HG02943 (cell line): ENCODE measurements at regions not wholly inside any gene's neighbourhood (a gene's known extent, or its start where the extent isn't known, plus 50 kb on each side); places are given as distances from the start of the nearest gene placed in this dataset.

Source experiments
- ATAC-seq: cut with Tn5 transposase; IDR thresholded peaks from one replicate; pipeline ENCODE4 v1.9.1; 2021; ENCODE audit warnings: mild to moderate bottlenecking, low read depth, moderate library complexity; ENCODE audit not compliant: unreplicated experiment

DNA sequence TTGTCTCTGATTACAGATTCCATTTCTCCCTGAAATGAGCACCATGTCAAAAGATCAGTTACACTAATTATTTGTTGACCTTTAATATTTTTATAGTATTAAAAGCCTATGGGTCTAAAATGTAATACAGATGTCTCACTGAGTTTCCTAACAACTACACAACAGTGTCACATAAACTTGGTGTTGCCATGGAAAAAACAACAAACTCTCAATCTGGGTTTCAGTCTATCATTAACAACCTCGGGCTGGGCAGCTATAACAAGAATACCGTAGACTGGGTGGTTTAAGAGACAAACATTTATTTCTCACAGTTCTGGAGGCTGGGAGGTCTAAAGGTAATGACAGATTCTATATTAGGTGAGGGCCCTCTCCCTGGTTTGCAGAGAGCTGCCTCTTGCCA is 407.1 kb downstream of the HNRNPD start:
- ATAC-seq: no peak

DNA sequence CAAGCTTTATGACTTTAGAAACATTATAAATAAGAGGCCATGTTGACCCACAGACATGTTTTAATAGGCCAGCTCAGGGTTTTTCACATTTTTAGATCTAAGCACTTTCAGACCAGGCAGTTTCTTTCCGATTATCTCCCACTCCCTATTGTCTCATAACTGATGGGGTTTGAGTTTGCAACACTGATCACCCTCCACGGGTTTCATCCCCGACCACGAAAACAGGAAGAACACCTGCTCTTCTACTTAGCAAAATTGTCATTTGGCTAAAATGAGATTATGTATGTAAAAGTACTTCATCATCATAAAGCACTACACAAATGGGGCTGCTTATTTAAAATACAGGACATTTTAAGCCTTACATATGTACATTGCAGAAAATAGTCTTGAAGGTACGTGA is 407.9 kb downstream of the HNRNPD start:
- ATAC-seq: no peak

DNA sequence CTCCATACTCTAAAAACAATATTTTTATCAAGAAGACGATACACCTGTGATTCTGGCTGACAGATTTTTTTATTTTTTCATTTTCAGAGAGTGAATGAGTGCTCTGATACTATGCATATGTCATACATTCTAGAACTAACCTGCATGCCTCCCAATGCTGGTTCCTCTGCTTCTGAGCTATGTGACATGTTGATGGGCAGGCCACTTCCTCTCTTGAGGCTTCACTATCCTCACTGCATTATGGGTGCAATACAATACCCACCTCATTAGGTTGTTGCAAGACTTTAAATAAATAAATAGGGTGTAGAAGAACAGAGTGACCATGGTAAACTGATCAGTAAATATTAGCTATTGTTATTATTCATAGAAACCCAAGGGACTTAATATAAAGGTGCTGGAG is 408.3 kb downstream of the HNRNPD start:
- ATAC-seq: no peak

DNA sequence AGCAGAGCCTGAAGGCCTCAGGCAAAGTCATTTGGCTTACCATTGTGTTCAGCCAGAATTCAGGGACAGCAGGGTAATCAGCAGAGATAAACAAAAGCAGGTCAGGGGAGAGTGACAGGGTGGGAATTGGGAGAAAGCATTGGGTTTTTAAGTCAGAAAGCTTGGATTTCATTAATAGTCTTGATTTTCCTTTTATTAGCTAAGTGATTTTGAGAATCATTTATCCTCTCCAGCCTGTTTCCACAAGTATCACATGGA is 410.1 kb downstream of the HNRNPD start:
- no peak for ATAC-seq

DNA sequence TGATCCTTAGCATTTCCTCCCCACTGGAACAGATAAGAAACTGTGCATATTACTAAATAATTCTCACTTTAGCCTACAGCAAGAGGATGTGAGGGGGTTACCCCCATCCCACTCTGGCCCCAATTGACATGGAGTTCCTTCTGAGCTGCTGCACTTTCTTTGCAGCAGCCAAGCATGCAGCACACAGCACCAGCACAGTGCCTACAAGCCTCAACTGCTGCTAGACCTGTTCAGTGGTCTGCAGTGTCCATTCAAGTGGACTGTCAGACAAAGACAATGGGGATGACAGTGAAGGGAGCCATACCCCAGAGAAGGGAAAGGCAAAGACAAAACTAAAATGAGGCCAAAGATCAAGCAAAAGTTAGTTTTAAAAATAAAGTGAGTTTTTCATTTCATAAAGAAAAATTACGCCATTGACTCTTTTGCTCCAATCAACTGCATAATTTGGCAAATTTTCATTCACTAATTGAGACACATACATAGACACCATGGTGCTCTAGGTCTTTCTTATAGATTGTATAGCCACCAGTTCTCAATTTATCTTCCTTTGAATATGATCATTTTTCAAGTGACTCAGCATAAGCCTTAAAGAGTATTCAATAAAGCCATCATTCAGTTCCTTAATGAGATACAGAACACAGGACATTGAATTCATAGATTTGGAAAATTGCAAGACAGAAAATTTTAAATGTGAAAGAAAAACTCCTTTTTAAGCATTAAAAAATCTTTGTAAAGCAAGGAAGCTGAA is 410.6 kb downstream of the HNRNPD start:
- no peak for ATAC-seq

DNA sequence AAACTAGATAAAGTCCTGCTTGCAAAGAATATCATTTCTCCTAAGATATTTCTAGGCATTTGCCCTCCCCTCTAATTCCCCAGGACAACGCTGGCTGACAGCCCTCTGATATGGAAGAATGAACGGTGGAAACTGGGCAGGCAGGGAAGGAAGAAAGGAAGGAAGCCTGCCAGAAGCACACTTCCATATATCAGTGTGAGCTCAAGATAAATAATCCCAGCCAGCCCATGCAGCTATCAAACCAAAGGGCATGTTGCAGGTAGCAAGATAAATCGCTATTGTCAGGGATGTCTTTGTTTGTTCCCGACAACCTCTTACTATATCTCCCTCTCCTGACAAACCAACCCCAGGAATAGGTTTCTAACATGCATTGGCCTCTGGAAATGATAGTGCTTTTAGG is 412.8 kb downstream of the HNRNPD start:
- ATAC-seq: no peak

DNA sequence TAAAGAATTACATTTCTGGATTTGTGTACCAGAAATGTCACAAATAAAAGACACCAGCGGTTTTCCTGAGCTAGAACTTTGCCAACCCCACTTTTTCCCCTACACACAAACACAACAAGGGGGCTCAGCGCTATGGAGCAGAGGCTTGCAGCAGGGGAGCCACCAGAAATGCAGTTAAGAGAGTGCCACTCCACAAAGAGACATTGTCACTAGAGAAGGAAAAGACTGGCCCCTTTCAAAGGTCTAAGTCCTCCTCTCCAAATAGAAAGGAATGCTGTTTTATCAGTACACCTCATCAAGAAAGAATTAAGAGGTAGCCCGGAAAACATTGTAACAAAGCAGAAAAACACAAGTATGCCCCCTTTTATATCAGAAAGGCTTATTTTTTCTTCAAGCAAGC is 419.5 kb downstream of the HNRNPD start:
- no peak for ATAC-seq

DNA sequence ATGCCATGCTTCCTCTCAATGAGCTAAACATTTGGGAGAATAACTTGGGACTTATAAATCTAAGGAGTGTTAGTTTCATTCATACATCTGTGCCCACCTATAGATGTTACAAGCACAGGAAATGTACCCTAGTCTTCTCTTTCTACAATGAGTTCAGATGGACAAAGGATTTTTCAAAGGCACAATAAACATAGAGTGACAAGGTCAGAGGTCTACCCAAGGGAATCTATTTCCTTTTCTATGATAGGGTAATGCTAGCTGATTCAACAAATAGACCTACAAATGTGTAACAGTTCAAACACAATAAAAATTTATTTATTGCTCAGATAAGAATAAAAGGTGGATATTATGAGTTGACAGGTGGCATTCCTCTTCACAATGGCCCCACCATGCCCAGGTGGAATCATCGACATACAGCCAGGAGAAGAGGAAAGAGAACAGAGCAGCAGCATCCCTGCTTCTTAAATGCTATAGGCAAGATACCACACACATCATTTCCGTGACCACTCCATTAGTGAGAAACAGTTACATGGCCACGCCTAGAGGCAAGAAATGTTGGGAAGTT is 421.8 kb downstream of the HNRNPD start:
- no peak for ATAC-seq

DNA sequence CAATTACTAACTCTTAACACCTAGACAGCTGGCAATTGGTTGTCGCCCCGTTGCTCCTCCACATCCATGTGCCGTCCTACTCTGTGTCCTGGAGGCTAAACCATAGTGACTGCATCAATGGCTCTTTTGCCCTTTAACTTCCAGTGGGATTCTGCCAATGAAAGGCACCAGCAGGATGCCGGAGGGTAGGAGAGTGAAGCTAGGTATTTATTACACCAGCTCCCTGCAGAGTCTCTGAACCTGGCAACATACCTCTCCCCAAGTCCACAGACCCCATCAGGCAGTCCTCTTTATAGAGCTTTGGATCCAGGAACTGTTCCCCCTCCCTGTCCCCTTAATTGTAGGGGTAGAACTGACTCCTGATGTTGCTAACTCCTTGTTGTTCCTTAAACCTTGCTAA is 426.8 kb downstream of the HNRNPD start:
- ATAC-seq: no peak

DNA sequence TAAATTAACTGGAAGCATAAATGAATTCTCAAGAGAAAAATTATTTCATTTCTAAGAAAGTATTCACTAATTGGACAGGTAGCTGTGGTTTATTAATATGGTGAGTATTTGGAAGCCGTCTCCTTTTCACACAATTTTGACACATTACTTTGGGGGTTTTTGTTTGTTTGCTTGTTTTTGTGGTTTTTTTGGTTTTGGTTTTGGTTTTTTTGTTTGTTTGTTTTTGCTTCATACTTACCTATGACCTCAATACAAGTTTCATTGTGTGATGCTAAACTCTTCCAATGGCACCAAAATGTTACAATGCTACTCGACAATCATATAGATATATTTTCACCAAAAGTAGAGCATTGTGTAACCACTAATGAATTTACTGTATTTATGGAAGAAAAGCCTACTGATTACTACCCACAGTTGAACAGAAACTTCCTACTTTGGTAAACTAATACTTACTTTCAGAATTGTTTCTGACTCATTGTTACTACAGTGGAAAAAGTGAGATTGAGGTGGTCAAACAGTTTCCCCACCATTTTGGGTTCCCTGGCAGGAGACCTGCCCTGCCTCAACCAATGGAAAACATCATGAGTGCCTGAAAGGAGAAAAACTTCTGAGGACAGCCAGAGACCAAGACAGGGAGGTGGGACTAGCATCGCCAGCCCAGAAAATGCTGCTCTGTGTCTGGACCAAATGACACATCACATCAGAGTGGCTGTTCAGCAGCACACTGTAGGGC is 443.1 kb downstream of the HNRNPD start:
- ATAC-seq: no peak

DNA sequence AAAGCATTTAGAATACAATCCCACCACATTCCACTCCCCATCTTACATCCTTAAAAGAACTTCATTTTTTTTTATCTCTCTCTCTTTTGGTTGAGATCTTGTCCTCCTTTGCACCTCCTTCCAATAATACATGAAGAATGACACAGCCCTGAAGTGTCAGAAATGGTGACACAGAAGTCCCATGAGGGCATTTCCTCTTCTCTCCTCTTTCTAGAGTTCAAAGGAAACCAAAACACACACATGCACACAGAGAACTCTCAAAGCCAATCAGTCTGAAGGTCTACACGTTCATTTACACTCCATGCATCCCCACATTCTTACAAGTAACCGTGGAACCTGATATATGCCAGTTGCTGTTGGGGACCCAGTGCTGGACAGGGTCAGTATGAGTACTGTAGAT is 450.7 kb downstream of the HNRNPD start:
- no peak for ATAC-seq

DNA sequence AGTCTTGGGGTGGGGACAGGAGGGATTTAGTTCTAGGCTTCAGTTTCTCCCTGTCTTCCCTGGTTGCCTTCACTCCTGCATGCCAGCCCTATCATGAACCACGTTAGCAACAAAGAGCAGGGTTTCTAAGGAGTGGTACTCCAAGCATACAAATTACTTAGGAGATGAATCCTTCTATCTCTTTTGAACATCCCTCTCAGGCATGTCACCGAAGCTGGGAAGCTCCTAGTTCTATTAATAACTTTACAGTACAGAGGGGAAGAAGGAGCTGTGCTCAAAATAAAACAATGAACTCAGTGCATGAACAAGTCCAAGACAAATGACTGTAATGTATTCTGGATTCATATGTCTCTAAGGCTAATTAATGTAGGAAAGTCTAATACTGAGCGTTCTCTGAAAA is 450.6 kb upstream of the RASGEF1B start:
- ATAC-seq: no peak

DNA sequence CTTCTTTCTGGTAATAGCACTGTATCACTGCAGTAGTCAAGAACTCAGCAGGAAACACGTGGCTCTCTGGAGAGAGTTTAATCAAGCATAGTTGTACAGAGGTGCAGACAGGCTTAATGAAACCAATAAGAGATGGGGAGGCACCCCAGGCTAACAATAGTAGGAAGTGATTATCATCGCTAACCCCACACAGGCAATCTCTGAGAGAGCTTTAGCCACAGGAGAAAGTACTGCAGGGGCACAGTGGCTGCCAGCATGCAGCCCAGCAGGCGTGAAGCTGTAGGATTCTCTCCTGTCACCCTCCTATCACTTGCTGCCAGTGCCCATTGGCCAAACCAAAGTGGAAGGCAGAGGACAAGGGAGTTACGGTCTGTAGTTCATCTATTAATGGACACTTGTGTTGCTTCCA is 450.0 kb upstream of the RASGEF1B start:
- no peak for ATAC-seq

DNA sequence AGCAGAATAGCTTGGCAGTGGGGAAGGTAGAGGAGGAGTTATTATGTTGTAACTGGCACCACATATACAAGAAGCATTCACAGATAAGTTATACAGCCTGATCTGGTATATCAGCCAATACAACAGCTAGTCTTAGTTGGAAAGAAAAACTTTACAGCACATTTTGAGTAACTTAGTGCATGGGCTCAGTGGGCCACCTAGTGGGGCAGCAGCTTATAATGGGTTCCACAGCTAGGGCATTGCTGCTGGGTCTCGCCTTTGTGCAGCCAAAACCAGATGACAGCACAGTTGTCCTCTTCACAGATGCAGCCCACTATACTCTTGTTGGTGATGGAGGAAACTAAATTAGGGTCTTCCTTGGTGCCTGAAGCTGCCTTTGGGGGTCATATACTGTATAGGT is 448.1 kb upstream of the RASGEF1B start:
- ATAC-seq: no peak

DNA sequence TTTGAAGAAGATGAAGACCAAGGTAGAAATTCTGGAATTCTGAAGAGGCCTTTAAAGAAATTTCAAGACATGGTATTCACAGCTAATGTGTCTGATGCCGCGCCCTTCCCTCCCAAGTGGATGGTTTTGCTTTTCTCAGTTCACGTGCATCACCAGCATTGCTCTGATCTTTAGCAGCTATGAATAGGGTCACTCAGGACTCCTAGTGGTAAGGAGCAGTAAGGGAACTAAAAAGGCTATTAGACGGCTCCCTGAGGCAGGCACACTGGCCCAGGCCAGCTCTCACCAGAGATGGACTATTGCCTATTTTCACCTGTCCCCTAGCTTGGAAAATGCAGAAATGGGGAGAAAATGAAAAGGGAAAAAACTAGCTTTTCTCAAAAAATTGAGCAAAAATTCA is 447.5 kb upstream of the RASGEF1B start:
- ATAC-seq: no peak

DNA sequence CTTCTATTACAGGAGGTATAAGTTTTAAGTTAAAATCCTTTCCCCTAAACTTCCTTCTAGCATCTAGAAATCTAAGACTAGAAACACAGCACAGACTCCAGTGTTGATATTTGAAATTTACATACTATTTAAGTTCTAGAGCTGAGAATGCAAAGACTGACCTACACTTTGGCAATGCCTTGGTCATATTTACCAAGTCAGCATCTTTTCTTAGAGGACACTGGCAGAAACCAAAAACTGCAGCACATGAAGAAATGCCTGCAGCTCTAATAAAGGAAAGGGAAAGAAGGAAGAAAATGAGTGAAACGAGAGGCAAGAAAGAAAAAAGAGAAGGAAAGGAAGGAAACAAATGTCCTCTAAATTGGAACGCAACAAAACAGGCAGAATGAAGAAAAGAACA is 443.7 kb upstream of the RASGEF1B start:
- no peak for ATAC-seq

DNA sequence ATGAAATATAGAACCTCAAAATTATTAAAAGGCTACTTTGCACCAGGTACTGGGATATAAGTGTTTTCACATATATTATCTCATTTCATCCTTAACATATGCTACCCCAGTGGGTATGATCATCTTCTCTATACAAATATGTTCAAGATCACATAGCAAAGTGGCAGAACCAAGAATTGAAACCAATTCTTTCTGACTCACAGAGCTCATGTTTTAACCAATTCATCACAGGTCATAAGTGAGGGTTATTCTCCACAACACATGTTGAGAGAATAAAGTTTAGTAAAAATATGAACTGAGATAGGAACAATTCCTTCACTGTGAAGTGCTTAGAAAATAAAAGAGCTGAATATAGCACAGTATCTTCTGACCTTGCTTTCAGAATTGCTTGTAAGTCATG is 442.9 kb upstream of the RASGEF1B start:
- no peak for ATAC-seq

DNA sequence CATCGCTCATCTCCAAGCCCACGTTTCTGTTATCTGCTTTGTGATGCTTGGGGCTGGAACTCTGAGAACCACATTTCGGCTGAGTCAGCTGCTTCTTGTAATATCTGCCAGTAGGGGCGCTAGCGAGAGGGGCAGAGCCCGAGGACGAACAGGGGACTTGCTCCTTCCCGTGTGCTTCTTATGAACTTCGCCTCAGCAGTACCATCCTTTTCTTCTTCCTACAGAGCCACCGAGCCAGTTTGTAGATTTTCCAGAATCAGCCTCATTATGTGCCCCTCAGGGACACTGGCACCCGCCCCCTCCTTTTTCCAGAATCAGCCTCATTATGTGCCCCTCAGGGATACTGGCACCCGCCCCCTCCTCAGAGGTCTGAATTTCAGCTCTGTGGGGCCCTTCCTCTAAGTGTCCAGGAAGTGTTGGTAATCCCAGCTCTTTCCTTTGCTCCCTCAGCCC is 441.7 kb upstream of the RASGEF1B start:
- peak; percentile 71 for ATAC-seq

DNA sequence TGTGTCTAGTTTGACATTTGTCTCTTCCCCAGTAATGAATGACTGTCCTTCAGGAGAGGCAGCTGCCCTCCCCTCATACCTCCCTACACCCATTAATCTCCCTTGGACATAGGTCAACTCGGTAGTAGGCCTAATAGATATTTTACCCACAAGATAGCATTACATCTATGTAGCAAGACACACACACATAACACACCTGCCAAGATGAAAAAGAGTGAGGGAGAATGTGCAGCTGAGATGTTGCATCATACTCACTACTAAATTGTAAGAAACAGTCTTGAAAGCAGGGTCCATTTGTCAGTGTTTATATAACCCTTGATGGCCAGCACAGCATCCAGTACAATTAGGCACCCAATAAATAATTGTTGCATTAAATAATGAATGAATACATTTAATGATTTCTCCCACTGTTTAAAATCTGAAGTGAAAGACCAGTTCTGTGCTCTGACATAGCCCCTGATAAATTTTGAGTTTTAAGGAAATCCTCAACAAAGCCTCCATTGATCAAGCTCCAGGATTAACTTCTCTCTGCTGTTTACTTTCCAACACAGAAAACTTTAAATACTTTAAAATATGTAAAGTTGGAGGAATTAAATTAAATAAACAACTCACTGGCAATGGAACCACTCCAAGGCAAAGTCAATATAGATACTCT is 440.8 kb upstream of the RASGEF1B start:
- no peak for ATAC-seq

DNA sequence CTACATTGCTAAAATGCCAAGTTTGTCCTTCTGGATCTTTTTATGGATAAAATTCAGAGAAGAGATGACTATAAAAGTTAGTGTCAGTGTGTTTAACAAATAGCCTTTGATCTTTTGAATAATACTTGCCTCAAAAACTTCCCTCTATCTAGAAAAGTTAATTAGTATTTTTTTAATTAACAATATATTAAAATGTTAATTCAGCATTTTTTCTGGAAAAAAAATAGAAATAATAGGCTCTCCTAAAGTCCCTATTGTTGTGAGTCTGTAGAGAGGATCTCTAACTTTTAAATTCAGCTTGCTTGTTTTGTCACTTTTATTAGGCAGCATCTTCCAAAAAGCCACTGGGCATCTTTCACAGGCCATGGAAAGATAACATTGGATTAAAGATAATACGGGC is 435.2 kb upstream of the RASGEF1B start:
- no peak for ATAC-seq

DNA sequence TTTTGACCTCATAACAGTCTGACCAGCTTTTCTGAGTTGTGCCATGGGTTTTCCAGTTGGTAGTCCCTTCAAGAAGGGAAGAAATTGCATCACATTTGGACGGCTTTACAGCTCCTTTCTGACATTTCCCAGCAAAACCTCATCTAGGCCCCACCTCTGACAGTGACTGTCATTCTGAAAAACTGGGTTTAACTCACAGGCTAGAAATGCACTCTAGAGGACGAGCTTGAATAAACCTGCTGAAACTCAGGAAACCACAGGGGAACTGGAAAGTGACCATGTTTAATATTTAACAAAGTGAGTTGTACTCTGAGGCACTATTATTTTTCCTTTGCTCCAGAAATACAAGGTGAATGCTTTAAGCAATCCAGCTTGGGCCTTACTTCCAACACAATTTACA is 434.3 kb upstream of the RASGEF1B start:
- peak; percentile 98 for ATAC-seq

DNA sequence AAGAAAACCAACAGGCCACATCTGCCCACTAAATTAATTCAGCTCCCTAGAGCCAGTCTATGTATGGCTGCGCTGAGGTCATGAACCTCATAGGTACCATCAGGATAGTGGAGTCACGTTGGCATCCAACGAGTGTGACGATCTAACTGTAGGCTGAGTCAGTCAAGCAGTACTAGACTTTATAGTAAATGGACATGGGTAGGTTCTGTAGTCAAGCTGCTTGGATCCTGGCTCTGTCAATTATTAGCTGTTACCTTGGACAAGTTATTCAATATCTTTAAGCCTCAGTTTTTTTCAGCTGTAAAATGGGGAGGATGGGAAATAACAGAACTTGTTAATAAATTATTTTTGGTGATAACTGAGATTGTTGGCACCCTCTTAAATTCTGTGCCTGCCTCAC is 432.4 kb upstream of the RASGEF1B start:
- no peak for ATAC-seq
